NK-92 treated with Interleukin-12 subunit alpha and Interleukin-12 subunit beta, amount 100 ng/mL, for 24 hours (cell line): ENCODE measurements at regions not wholly inside any gene's neighbourhood (a gene's known extent, or its start where the extent isn't known, plus 50 kb on each side); places are given as distances from the start of the nearest gene placed in this dataset.
A peak's percentile ranks its signal among the peaks of the same experiment; 100 is the strongest.
"Not testable (repeated sequence)": the region's sequence is repeated elsewhere in the genome, so short reads cannot be mapped to it uniquely, and the experiment has no call there.

Experiments used
- DNase-seq: peaks from one replicate; lab custom pipeline; 2025; lab: John Stamatoyannopoulos, UW

- DNase-seq, result no peak
Observed at GRCh38 chr2:13413989-13414388, 697.3 kb downstream of the TRIB2 start.

- no peak for DNase-seq
Observed at GRCh38 chr2:13414897-13415296, 698.2 kb downstream of the TRIB2 start.

GRCh38 chr2:13433954-13434353 lies 717.2 kb downstream of the TRIB2 start:
- no peak for DNase-seq

GRCh38 chr2:13443554-13444261 lies 727.0 kb downstream of the TRIB2 start:
- not testable (repeated sequence) for DNase-seq

- DNase-seq, result no peak
Observed at GRCh38 chr2:13462464-13462863, 745.7 kb downstream of the TRIB2 start.

- DNase-seq, result no peak
Observed at GRCh38 chr2:13466076-13466475, 749.3 kb downstream of the TRIB2 start.

- DNase-seq, result no peak
Observed at GRCh38 chr2:13474538-13474937, 757.8 kb downstream of the TRIB2 start.

GRCh38 chr2:13480057-13480456 lies 763.3 kb downstream of the TRIB2 start:
- no peak for DNase-seq

- no peak for DNase-seq
Observed at GRCh38 chr2:13481201-13481600, 764.5 kb downstream of the TRIB2 start.

- DNase-seq, result no peak
Observed at GRCh38 chr2:13485256-13485655, 768.5 kb downstream of the TRIB2 start.

GRCh38 chr2:13488965-13489364 lies 772.2 kb downstream of the TRIB2 start:
- no peak for DNase-seq

- DNase-seq, result no peak
Observed at GRCh38 chr2:13492262-13492661, 775.5 kb downstream of the TRIB2 start.

- DNase-seq, result no peak
Observed at GRCh38 chr2:13495051-13495450, 778.3 kb downstream of the TRIB2 start.

GRCh38 chr2:13504808-13505207 lies 788.1 kb downstream of the TRIB2 start:
- DNase-seq, result no peak

- no peak for DNase-seq
Observed at GRCh38 chr2:13508671-13509070, 791.9 kb downstream of the TRIB2 start.

GRCh38 chr2:13515254-13515653 lies 798.5 kb downstream of the TRIB2 start:
- DNase-seq, result no peak

- no peak for DNase-seq
Observed at GRCh38 chr2:13522096-13522495, 805.4 kb downstream of the TRIB2 start.

- DNase-seq, result peak; percentile 11
Observed at GRCh38 chr2:13522917-13523821, 806.4 kb downstream of the TRIB2 start.

GRCh38 chr2:13524492-13524891 lies 807.8 kb downstream of the TRIB2 start:
- no peak for DNase-seq

GRCh38 chr2:13531735-13532410 lies 815.1 kb downstream of the TRIB2 start:
- DNase-seq, result not testable (repeated sequence)

GRCh38 chr2:13532781-13533523 lies 816.2 kb downstream of the TRIB2 start:
- not testable (repeated sequence) for DNase-seq

- DNase-seq, result no peak
Observed at GRCh38 chr2:13533524-13533922, 816.8 kb downstream of the TRIB2 start.
